ENCODE measurements at regions not wholly inside any gene's neighbourhood (a gene's known extent, or its start where the extent isn't known, plus 50 kb on each side); places are given as distances from the start of the nearest gene placed in this dataset.

DNA sequence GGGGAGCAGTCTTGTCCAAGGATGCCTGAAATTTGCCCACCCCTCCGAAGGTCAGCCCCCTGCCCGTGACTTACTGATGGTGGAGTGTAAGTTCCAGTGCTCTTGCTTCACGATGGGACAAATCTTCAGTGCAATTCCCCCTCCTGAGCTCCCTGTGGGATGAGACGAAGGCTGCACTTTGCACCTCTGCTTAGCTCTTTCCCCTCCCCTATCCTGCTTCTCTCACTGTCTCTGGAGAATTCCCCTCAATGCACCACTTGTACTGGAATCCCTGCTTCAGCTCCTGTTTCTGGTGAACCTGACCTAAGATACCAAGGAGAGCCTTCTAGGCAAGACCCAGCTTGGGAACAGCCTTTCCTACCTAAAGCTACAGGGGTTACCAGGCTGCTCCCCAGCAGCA lies 122.9 kb upstream of the ZMIZ1 start:
- TF ChIP-seq, protein P1, sequence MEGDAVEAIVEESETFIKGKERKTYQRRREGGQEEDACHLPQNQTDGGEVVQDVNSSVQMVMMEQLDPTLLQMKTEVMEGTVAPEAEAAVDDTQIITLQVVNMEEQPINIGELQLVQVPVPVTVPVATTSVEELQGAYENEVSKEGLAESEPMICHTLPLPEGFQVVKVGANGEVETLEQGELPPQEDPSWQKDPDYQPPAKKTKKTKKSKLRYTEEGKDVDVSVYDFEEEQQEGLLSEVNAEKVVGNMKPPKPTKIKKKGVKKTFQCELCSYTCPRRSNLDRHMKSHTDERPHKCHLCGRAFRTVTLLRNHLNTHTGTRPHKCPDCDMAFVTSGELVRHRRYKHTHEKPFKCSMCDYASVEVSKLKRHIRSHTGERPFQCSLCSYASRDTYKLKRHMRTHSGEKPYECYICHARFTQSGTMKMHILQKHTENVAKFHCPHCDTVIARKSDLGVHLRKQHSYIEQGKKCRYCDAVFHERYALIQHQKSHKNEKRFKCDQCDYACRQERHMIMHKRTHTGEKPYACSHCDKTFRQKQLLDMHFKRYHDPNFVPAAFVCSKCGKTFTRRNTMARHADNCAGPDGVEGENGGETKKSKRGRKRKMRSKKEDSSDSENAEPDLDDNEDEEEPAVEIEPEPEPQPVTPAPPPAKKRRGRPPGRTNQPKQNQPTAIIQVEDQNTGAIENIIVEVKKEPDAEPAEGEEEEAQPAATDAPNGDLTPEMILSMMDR (conservative IDR thresholded peaks at IDR 0.05; ENCODE audit: low read depth, low read length), result no peak
- no peak for TF ChIP-seq EZH2 (IDR thresholded peaks at IDR 0.05; ENCODE audit: low read length, unreplicated experiment)
- TF ChIP-seq EZH2phosphoT487 (IDR thresholded peaks at IDR 0.05; ENCODE audit: borderline replicate concordance, low read length), result no peak

Measured in PC-3 (cell line).